NCI-H82 treated with DMSO at 0.1 percent for 48 hours (cell line): ENCODE measurements at regions not wholly inside any gene's neighbourhood (a gene's known extent, or its start where the extent isn't known, plus 50 kb on each side); places are given as distances from the start of the nearest gene placed in this dataset.

Experiments used
- DNase-seq: peaks from one replicate; lab custom pipeline; 2025; ENCODE audit not compliant: unreplicated experiment; lab: John Stamatoyannopoulos, UW

- no peak for DNase-seq
These were observed 128.3 kb upstream of the TRIM2 start for GRCh38 chr4:153075836-153076518.

GRCh38 chr4:153076861-153077260 is 127.4 kb upstream of the TRIM2 start:
- DNase-seq = no peak

GRCh38 chr4:153079857-153080391 is 124.3 kb upstream of the TRIM2 start:
- DNase-seq = no peak

- no peak for DNase-seq
These were observed 123.2 kb upstream of the TRIM2 start for GRCh38 chr4:153081006-153081580.

GRCh38 chr4:153081693-153082092 is 122.5 kb upstream of the TRIM2 start:
- DNase-seq = no peak

- no peak for DNase-seq
These were observed 121.6 kb upstream of the TRIM2 start for GRCh38 chr4:153082322-153083301.

GRCh38 chr4:153083447-153083947 is 120.7 kb upstream of the TRIM2 start:
- peak; percentile 53 for DNase-seq

GRCh38 chr4:153084224-153084979 is 119.8 kb upstream of the TRIM2 start:
- no peak for DNase-seq

- DNase-seq = peak; percentile 15
These were observed 119.1 kb upstream of the TRIM2 start for GRCh38 chr4:153084980-153085630.

- no peak for DNase-seq
These were observed 116.5 kb upstream of the TRIM2 start for GRCh38 chr4:153087671-153088194.

GRCh38 chr4:153089742-153090141 is 114.5 kb upstream of the TRIM2 start:
- no peak for DNase-seq

GRCh38 chr4:153090181-153090580 is 114.1 kb upstream of the TRIM2 start:
- no peak for DNase-seq

- DNase-seq = no peak
These were observed 113.4 kb upstream of the TRIM2 start for GRCh38 chr4:153090670-153091385.

- no peak for DNase-seq
These were observed 110.8 kb upstream of the TRIM2 start for GRCh38 chr4:153093396-153093795.

- no peak for DNase-seq
These were observed 110.4 kb upstream of the TRIM2 start for GRCh38 chr4:153093802-153094201.

GRCh38 chr4:153094435-153094834 is 109.8 kb upstream of the TRIM2 start:
- no peak for DNase-seq

- no peak for DNase-seq
These were observed 108.6 kb upstream of the TRIM2 start for GRCh38 chr4:153095448-153096204.

GRCh38 chr4:153096344-153096743 is 107.9 kb upstream of the TRIM2 start:
- DNase-seq = no peak
